ENCODE measurements at regions not wholly inside any gene's neighbourhood (a gene's known extent, or its start where the extent isn't known, plus 50 kb on each side); places are given as distances from the start of the nearest gene placed in this dataset.

DNA sequence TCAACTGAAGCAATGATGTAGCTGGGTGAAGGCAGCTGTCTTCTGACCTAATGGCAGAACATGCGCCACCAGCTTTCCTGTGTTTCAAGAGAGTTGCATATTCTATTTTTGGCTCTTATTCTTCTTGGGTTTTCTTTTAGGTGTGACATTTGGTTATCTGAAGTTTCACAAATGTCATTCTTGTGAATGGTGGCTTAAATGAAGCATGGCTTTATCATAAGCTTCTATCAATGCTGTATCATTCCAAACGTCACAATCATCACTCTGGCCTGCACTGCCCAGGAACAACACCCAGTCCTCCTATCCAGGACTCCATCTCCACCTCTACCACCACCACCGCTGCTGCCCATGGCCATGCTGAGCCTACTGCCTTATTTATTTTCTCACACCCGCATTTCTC, 69.7 kb upstream of the WWC2 start (continued):
- TF ChIP-seq, protein P1, sequence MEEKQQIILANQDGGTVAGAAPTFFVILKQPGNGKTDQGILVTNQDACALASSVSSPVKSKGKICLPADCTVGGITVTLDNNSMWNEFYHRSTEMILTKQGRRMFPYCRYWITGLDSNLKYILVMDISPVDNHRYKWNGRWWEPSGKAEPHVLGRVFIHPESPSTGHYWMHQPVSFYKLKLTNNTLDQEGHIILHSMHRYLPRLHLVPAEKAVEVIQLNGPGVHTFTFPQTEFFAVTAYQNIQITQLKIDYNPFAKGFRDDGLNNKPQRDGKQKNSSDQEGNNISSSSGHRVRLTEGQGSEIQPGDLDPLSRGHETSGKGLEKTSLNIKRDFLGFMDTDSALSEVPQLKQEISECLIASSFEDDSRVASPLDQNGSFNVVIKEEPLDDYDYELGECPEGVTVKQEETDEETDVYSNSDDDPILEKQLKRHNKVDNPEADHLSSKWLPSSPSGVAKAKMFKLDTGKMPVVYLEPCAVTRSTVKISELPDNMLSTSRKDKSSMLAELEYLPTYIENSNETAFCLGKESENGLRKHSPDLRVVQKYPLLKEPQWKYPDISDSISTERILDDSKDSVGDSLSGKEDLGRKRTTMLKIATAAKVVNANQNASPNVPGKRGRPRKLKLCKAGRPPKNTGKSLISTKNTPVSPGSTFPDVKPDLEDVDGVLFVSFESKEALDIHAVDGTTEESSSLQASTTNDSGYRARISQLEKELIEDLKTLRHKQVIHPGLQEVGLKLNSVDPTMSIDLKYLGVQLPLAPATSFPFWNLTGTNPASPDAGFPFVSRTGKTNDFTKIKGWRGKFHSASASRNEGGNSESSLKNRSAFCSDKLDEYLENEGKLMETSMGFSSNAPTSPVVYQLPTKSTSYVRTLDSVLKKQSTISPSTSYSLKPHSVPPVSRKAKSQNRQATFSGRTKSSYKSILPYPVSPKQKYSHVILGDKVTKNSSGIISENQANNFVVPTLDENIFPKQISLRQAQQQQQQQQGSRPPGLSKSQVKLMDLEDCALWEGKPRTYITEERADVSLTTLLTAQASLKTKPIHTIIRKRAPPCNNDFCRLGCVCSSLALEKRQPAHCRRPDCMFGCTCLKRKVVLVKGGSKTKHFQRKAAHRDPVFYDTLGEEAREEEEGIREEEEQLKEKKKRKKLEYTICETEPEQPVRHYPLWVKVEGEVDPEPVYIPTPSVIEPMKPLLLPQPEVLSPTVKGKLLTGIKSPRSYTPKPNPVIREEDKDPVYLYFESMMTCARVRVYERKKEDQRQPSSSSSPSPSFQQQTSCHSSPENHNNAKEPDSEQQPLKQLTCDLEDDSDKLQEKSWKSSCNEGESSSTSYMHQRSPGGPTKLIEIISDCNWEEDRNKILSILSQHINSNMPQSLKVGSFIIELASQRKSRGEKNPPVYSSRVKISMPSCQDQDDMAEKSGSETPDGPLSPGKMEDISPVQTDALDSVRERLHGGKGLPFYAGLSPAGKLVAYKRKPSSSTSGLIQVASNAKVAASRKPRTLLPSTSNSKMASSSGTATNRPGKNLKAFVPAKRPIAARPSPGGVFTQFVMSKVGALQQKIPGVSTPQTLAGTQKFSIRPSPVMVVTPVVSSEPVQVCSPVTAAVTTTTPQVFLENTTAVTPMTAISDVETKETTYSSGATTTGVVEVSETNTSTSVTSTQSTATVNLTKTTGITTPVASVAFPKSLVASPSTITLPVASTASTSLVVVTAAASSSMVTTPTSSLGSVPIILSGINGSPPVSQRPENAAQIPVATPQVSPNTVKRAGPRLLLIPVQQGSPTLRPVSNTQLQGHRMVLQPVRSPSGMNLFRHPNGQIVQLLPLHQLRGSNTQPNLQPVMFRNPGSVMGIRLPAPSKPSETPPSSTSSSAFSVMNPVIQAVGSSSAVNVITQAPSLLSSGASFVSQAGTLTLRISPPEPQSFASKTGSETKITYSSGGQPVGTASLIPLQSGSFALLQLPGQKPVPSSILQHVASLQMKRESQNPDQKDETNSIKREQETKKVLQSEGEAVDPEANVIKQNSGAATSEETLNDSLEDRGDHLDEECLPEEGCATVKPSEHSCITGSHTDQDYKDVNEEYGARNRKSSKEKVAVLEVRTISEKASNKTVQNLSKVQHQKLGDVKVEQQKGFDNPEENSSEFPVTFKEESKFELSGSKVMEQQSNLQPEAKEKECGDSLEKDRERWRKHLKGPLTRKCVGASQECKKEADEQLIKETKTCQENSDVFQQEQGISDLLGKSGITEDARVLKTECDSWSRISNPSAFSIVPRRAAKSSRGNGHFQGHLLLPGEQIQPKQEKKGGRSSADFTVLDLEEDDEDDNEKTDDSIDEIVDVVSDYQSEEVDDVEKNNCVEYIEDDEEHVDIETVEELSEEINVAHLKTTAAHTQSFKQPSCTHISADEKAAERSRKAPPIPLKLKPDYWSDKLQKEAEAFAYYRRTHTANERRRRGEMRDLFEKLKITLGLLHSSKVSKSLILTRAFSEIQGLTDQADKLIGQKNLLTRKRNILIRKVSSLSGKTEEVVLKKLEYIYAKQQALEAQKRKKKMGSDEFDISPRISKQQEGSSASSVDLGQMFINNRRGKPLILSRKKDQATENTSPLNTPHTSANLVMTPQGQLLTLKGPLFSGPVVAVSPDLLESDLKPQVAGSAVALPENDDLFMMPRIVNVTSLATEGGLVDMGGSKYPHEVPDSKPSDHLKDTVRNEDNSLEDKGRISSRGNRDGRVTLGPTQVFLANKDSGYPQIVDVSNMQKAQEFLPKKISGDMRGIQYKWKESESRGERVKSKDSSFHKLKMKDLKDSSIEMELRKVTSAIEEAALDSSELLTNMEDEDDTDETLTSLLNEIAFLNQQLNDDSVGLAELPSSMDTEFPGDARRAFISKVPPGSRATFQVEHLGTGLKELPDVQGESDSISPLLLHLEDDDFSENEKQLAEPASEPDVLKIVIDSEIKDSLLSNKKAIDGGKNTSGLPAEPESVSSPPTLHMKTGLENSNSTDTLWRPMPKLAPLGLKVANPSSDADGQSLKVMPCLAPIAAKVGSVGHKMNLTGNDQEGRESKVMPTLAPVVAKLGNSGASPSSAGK (IDR thresholded peaks at IDR 0.05), result no peak; the same call in 1 of the 2 replicates
- TF ChIP-seq NEUROD1 (IDR thresholded peaks at IDR 0.05; ENCODE audit: borderline replicate concordance, low read depth, low read length, partially characterized antibody) (no peak), NFIX (CRISPR knock-in tag; IDR thresholded peaks at IDR 0.05; ENCODE audit: low read depth) (no peak), POU5F1 (IDR thresholded peaks at IDR 0.05; ENCODE audit: borderline replicate concordance, low read depth, low read length, partially characterized antibody) (no peak), FUS (optimal IDR thresholded peaks at IDR 0.05; ENCODE audit: low read depth, low read length) (no peak), JUNB (CRISPR knock-in tag; conservative IDR thresholded peaks at IDR 0.05) (no peak), PTBP1 (IDR thresholded peaks at IDR 0.05; ENCODE audit: low read depth, low read length) (no peak)
- TF ChIP-seq, protein P2, sequence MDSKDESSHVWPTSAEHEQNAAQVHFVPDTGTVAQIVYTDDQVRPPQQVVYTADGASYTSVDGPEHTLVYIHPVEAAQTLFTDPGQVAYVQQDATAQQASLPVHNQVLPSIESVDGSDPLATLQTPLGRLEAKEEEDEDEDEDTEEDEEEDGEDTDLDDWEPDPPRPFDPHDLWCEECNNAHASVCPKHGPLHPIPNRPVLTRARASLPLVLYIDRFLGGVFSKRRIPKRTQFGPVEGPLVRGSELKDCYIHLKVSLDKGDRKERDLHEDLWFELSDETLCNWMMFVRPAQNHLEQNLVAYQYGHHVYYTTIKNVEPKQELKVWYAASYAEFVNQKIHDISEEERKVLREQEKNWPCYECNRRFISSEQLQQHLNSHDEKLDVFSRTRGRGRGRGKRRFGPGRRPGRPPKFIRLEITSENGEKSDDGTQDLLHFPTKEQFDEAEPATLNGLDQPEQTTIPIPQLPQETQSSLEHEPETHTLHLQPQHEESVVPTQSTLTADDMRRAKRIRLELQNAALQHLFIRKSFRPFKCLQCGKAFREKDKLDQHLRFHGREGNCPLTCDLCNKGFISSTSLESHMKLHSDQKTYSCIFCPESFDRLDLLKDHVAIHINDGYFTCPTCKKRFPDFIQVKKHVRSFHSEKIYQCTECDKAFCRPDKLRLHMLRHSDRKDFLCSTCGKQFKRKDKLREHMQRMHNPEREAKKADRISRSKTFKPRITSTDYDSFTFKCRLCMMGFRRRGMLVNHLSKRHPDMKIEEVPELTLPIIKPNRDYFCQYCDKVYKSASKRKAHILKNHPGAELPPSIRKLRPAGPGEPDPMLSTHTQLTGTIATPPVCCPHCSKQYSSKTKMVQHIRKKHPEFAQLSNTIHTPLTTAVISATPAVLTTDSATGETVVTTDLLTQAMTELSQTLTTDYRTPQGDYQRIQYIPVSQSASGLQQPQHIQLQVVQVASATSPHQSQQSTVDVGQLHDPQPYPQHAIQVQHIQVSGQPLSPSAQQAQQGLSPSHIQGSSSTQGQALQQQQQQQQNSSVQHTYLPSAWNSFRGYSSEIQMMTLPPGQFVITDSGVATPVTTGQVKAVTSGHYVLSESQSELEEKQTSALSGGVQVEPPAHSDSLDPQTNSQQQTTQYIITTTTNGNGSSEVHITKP (IDR thresholded peaks at IDR 0.05; ENCODE audit: partially characterized antibody), result no peak
- TF ChIP-seq, protein P3, sequence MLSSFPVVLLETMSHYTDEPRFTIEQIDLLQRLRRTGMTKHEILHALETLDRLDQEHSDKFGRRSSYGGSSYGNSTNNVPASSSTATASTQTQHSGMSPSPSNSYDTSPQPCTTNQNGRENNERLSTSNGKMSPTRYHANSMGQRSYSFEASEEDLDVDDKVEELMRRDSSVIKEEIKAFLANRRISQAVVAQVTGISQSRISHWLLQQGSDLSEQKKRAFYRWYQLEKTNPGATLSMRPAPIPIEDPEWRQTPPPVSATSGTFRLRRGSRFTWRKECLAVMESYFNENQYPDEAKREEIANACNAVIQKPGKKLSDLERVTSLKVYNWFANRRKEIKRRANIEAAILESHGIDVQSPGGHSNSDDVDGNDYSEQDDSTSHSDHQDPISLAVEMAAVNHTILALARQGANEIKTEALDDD (IDR thresholded peaks at IDR 0.05), result no peak
- TF ChIP-seq, protein P4, sequence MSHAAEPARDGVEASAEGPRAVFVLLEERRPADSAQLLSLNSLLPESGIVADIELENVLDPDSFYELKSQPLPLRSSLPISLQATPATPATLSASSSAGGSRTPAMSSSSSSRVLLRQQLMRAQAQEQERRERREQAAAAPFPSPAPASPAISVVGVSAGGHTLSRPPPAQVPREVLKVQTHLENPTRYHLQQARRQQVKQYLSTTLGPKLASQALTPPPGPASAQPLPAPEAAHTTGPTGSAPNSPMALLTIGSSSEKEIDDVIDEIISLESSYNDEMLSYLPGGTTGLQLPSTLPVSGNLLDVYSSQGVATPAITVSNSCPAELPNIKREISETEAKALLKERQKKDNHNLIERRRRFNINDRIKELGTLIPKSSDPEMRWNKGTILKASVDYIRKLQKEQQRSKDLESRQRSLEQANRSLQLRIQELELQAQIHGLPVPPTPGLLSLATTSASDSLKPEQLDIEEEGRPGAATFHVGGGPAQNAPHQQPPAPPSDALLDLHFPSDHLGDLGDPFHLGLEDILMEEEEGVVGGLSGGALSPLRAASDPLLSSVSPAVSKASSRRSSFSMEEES (CRISPR knock-in tag; IDR thresholded peaks at IDR 0.05), result no peak

All from K562 (cell line).